ENCODE measurements at regions not wholly inside any gene's neighbourhood (a gene's known extent, or its start where the extent isn't known, plus 50 kb on each side); places are given as distances from the start of the nearest gene placed in this dataset.

DNA sequence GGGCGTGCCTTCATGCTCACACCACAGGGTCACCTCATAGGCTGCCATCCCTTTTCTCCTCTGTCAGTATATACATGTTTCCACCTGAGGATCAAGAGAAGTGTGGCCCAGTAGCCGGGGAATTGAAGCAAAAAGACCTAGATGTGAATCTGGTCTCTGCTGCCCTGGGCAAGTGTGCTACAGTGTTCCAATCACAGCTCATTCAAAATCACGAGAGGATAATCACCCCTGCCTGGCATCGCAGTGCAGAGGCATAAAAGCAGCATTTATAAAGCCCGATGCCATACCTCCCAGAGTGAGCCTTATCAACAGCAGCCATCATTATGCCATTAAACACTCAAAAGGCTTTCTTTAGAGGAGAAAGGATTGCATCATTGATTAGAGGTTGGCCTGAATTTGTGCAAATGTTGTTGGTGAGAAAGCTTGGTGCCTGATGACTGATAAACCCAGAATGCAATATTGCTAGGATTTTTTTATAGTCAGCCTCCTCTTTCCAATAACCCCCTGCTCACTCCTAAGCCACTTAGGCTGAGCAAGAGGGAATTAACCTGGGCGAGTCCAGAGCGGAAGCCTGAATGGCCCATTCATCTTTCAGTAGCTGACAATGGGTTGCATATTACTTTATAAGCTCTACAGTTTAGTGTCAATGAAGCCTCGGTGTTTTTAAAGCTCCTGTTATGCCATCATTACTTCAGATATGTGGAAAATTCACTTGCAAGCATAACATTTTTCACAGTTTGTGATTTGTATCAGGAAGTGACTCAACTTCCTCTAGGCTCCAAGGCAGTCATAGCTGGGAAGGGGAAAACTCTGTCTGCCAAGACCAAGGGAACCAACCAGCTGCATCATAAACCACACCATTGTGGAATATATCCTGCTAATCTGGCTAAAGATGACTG, 92.5 kb upstream of the NXT1 start:
- no peaks in the 10 kb centered on the region for H3K36me3 ChIP-seq (ENCODE audit: control insufficient read depth, insufficient read depth, low read length)
- no peaks in the 10 kb centered on the region for H3K9me3 ChIP-seq (ENCODE audit: control insufficient read depth, low read length)
- H3K4me1 ChIP-seq (ENCODE audit: control insufficient read depth, insufficient read depth, low read length), result no peaks in the 10 kb centered on the region
- no peak overlapping the region for H3K9ac ChIP-seq (ENCODE audit: low read length)
- H3K27me3 ChIP-seq (ENCODE audit: control insufficient read depth, insufficient read depth, low read length), result peaks cover 5% of the 10 kb centered on the region
- no peak overlapping the region for H3K4me3 ChIP-seq (ENCODE audit: low read length)

GRCh38 chr20:23257106-23257761, 93.4 kb upstream of the NXT1 start:
- Histone ChIP-seq H3K36me3 (ENCODE audit: control insufficient read depth, insufficient read depth, low read length) (no peaks in the 10 kb centered on the region), H3K9ac (ENCODE audit: low read length) (no peak overlapping the region), H3K9me3 (ENCODE audit: control insufficient read depth, low read length) (no peaks in the 10 kb centered on the region), H3K4me3 (ENCODE audit: low read length) (no peak overlapping the region), H3K4me1 (ENCODE audit: control insufficient read depth, insufficient read depth, low read length) (no peaks in the 10 kb centered on the region), H3K27me3 (ENCODE audit: control insufficient read depth, insufficient read depth, low read length) (peaks cover 5% of the 10 kb centered on the region)

DNA sequence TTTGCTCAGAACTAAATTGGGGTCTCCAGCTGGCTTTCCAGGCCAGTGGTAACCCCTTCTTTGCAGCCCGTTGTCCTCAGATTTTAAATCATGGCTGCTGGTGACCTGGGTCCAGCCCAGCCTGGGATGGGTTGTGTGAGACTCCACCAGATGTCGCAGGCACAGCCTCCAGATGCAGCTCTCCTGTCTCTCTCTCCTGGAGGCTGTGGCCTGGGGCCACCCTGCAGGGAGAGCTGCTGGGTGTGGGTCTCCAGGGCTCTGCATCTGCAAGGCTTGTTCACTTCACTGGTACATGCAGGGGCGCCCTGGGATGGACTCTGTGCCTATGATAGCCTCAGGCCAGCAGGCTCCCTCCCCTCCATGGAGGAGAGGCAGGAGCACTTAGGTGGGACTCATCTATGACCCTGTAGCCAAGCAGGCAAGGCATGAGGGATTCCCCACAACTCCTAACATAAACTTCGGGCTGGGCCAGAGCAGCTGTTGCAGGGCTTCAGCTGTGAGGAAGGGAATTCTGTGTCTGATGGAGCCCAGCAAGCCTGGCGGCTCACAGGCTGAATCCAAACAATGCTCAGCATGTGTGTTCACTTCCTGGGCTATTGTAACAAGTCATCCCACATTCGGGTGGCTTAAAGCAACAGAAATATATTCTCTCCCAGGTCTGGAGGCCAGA, 94.7 kb upstream of the NXT1 start:
- Histone ChIP-seq H3K9ac (ENCODE audit: low read length) (no peak overlapping the region), H3K9me3 (ENCODE audit: control insufficient read depth, low read length) (no peaks in the 10 kb centered on the region), H3K36me3 (ENCODE audit: control insufficient read depth, insufficient read depth, low read length) (no peaks in the 10 kb centered on the region), H3K4me1 (ENCODE audit: control insufficient read depth, insufficient read depth, low read length) (no peaks in the 10 kb centered on the region), H3K4me3 (ENCODE audit: low read length) (no peak overlapping the region), H3K27me3 (ENCODE audit: control insufficient read depth, insufficient read depth, low read length) (peaks cover 5% of the 10 kb centered on the region)

GRCh38 chr20:23255106-23255505, 95.5 kb upstream of the NXT1 start:
- no peaks in the 10 kb centered on the region for H3K9me3 ChIP-seq (ENCODE audit: control insufficient read depth, low read length)
- H3K4me1 ChIP-seq (ENCODE audit: control insufficient read depth, insufficient read depth, low read length), result no peaks in the 10 kb centered on the region
- H3K4me3 ChIP-seq (ENCODE audit: low read length), result no peak overlapping the region
- H3K9ac ChIP-seq (ENCODE audit: low read length), result no peak overlapping the region
- H3K27me3 ChIP-seq (ENCODE audit: control insufficient read depth, insufficient read depth, low read length), result peaks cover 5% of the 10 kb centered on the region
- no peaks in the 10 kb centered on the region for H3K36me3 ChIP-seq (ENCODE audit: control insufficient read depth, insufficient read depth, low read length)

GRCh38 chr20:23254505-23254904, 96.1 kb upstream of the NXT1 start:
- Histone ChIP-seq H3K27me3 (ENCODE audit: control insufficient read depth, insufficient read depth, low read length) (peaks cover 9% of the 10 kb centered on the region), H3K9me3 (ENCODE audit: control insufficient read depth, low read length) (no peaks in the 10 kb centered on the region), H3K9ac (ENCODE audit: low read length) (no peak overlapping the region), H3K4me3 (ENCODE audit: low read length) (no peak overlapping the region), H3K4me1 (ENCODE audit: control insufficient read depth, insufficient read depth, low read length) (no peaks in the 10 kb centered on the region), H3K36me3 (ENCODE audit: control insufficient read depth, insufficient read depth, low read length) (no peaks in the 10 kb centered on the region)

- Histone ChIP-seq H3K4me3 (ENCODE audit: low read length) (no peak overlapping the region), H3K9me3 (ENCODE audit: control insufficient read depth, low read length) (no peaks in the 10 kb centered on the region), H3K9ac (ENCODE audit: low read length) (no peak overlapping the region), H3K36me3 (ENCODE audit: control insufficient read depth, insufficient read depth, low read length) (no peaks in the 10 kb centered on the region), H3K4me1 (ENCODE audit: control insufficient read depth, insufficient read depth, low read length) (no peaks in the 10 kb centered on the region), H3K27me3 (ENCODE audit: control insufficient read depth, insufficient read depth, low read length) (peaks cover 12% of the 10 kb centered on the region)
Measured at GRCh38 chr20:23254034-23254433, 96.6 kb upstream of the NXT1 start.

GRCh38 chr20:23253524-23253923, 97.1 kb upstream of the NXT1 start:
- Histone ChIP-seq H3K9me3 (ENCODE audit: control insufficient read depth, low read length) (no peaks in the 10 kb centered on the region), H3K36me3 (ENCODE audit: control insufficient read depth, insufficient read depth, low read length) (no peaks in the 10 kb centered on the region), H3K9ac (ENCODE audit: low read length) (no peak overlapping the region), H3K27me3 (ENCODE audit: control insufficient read depth, insufficient read depth, low read length) (peaks cover 12% of the 10 kb centered on the region), H3K4me3 (ENCODE audit: low read length) (no peak overlapping the region), H3K4me1 (ENCODE audit: control insufficient read depth, insufficient read depth, low read length) (no peaks in the 10 kb centered on the region)

- H3K9me3 ChIP-seq (ENCODE audit: control insufficient read depth, low read length), result no peaks in the 10 kb centered on the region
- no peaks in the 10 kb centered on the region for H3K36me3 ChIP-seq (ENCODE audit: control insufficient read depth, insufficient read depth, low read length)
- H3K4me1 ChIP-seq (ENCODE audit: control insufficient read depth, insufficient read depth, low read length), result no peaks in the 10 kb centered on the region
- H3K9ac ChIP-seq (ENCODE audit: low read length), result no peak overlapping the region
- H3K27me3 ChIP-seq (ENCODE audit: control insufficient read depth, insufficient read depth, low read length), result peaks cover 12% of the 10 kb centered on the region
- H3K4me3 ChIP-seq (ENCODE audit: low read length), result no peak overlapping the region
Measured at GRCh38 chr20:23251779-23252178, 98.8 kb upstream of the NXT1 start.

DNA sequence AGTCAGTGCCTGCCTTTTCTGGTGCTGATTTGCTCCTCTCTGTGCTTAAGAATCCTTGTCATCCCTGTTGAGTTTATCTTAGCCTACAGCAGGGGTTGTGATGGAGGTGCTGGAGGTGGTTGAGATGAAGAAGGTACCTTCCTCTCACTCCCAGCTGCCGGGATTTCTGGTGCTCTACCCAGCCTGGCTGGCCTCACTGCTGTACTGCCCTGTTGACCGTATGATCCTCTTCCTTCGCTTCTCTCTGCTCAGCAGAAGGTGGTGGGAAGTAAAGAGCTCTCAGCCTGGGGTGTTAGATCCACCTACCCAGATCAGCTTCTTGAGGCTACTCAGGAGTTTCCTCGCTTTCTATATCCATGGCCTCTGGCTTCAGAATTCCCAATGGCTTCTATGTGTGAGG, 101.0 kb upstream of the NXT1 start:
- H3K36me3 ChIP-seq (ENCODE audit: control insufficient read depth, insufficient read depth, low read length), result no peaks in the 10 kb centered on the region
- H3K27me3 ChIP-seq (ENCODE audit: control insufficient read depth, insufficient read depth, low read length), result peaks cover 6% of the 10 kb centered on the region
- no peak overlapping the region for H3K9ac ChIP-seq (ENCODE audit: low read length)
- H3K9me3 ChIP-seq (ENCODE audit: control insufficient read depth, low read length), result no peaks in the 10 kb centered on the region
- H3K4me3 ChIP-seq (ENCODE audit: low read length), result no peak overlapping the region
- peaks cover 9% of the 10 kb centered on the region for H3K4me1 ChIP-seq (ENCODE audit: control insufficient read depth, insufficient read depth, low read length)

DNA sequence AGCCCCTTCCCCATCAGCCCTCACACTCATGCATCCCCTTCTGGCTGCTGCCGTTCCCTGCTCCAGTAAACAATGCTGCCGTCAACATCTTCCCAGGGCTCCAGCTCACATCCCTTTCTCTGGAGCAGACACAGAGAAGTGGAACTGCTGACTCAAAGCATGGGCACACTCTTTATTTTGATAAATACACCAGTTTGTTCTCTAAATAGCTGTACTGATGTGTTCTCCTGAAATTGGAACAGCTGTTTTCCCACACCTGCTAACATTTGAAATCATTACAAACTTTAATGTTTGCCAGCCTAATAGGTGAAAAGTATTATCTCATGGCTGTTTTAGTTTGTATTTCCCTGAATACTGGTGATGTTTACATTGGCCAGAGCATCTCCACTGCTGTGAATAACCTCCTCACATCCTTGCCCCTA, 102.1 kb upstream of the NXT1 start:
- H3K4me1 ChIP-seq (ENCODE audit: control insufficient read depth, insufficient read depth, low read length), result peaks cover 9% of the 10 kb centered on the region
- H3K9me3 ChIP-seq (ENCODE audit: control insufficient read depth, low read length), result no peaks in the 10 kb centered on the region
- H3K4me3 ChIP-seq (ENCODE audit: low read length), result no peak overlapping the region
- H3K36me3 ChIP-seq (ENCODE audit: control insufficient read depth, insufficient read depth, low read length), result no peaks in the 10 kb centered on the region
- H3K9ac ChIP-seq (ENCODE audit: low read length), result no peak overlapping the region
- H3K27me3 ChIP-seq (ENCODE audit: control insufficient read depth, insufficient read depth, low read length), result peaks cover 6% of the 10 kb centered on the region

DNA sequence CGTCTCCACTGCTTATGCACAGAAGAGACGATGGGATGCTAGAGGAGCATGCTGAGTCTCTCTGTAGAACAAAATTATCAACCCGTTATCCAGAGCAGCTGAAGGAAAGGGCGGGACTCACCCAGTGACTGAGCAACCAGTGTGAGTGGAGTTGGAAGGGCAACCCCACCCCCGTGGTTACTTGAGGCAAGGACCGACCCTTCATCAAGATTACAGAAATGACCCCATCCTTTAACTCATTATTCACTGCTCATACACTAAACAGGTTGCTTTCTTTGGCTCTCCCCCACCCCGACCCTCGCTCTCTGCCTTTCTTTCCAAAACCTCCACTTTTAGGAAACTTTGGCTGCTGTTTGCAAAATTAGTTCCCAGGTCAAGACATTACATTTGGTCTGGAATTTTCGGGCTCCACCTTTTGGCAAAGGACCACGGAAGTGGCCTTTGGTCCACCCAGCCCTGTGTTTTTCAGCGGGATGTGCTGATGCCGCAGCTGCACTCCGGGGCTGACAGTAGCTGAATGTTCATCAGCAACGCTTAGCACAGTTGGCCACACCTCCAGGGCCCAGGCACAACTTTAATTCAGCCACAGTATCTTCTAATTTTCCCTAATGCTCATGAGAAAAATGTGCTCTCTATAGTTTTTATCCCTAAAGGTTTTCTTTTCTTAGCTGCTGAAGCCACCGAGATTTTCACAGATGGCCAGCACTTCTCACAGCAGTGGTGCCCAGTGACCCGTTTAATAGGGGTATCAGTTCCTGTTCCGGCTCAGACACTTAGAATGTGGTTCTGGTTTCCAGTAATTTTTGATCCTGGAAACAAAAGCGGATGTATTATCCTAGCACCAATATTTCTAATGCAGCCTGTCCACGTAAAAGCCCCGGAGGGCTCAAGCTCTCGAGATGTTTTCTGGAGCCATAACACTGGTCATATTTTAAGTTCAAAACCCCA, 103.6 kb upstream of the NXT1 start:
- Histone ChIP-seq H3K36me3 (ENCODE audit: control insufficient read depth, insufficient read depth, low read length) (no peaks in the 10 kb centered on the region), H3K4me1 (ENCODE audit: control insufficient read depth, insufficient read depth, low read length) (peaks cover 9% of the 10 kb centered on the region), H3K4me3 (ENCODE audit: low read length) (no peak overlapping the region), H3K9me3 (ENCODE audit: control insufficient read depth, low read length) (no peaks in the 10 kb centered on the region), H3K27me3 (ENCODE audit: control insufficient read depth, insufficient read depth, low read length) (peaks cover 6% of the 10 kb centered on the region), H3K9ac (ENCODE audit: low read length) (no peak overlapping the region)

All from mucosa of stomach (tissue), 1 donor.